ENCODE measurements at regions not wholly inside any gene's neighbourhood (a gene's known extent, or its start where the extent isn't known, plus 50 kb on each side); places are given as distances from the start of the nearest gene placed in this dataset.

DNA sequence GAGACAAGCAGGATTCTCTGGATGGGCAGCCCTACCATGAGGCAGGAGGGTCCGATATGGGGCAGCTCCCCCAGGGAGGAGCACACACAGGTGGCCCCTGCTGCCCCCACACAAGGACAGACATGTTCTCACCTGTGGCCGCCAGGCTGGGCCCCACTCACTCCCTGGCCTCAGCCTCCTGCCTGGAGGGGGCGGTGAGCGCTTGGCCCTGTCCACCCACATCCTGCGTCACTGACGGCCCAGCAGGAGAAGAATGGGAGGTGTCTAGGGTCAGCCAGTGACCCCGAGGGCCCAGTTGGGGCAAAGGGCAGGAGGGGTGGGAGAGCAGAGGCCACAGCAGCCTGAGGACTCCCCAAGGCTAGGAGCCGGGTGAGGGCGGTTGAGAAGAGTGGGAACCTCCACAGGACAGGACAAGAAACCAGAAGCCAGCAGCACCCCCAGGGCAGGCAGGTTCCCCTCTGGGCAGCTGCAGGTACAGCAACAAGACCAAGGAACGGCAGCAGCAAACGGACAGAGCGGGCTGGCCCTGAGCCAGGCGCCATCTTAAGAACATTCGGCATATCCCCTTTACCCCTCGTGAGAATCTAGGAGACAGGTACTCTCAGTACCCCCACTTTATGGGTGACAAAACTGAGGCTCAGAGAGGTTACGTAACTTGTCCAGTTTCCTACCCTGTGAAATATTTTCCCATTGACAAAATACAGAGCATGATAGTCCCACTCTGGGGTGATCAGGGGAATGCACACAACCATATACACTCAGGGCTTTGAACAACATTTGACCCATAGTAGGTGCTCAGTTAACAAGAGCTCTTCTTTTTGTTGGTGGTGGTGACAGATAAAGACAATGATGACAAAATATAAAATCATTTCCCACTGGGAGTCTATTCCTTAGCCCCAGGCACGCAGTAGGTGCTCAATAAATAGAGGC lies 74.3 kb downstream of the NCOR2 start:
- TF ChIP-seq, protein P1, sequence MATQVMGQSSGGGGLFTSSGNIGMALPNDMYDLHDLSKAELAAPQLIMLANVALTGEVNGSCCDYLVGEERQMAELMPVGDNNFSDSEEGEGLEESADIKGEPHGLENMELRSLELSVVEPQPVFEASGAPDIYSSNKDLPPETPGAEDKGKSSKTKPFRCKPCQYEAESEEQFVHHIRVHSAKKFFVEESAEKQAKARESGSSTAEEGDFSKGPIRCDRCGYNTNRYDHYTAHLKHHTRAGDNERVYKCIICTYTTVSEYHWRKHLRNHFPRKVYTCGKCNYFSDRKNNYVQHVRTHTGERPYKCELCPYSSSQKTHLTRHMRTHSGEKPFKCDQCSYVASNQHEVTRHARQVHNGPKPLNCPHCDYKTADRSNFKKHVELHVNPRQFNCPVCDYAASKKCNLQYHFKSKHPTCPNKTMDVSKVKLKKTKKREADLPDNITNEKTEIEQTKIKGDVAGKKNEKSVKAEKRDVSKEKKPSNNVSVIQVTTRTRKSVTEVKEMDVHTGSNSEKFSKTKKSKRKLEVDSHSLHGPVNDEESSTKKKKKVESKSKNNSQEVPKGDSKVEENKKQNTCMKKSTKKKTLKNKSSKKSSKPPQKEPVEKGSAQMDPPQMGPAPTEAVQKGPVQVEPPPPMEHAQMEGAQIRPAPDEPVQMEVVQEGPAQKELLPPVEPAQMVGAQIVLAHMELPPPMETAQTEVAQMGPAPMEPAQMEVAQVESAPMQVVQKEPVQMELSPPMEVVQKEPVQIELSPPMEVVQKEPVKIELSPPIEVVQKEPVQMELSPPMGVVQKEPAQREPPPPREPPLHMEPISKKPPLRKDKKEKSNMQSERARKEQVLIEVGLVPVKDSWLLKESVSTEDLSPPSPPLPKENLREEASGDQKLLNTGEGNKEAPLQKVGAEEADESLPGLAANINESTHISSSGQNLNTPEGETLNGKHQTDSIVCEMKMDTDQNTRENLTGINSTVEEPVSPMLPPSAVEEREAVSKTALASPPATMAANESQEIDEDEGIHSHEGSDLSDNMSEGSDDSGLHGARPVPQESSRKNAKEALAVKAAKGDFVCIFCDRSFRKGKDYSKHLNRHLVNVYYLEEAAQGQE (IDR thresholded peaks at IDR 0.05; ENCODE audit: insufficient replicate concordance, low read depth) = no peak
- TF ChIP-seq, protein P2, sequence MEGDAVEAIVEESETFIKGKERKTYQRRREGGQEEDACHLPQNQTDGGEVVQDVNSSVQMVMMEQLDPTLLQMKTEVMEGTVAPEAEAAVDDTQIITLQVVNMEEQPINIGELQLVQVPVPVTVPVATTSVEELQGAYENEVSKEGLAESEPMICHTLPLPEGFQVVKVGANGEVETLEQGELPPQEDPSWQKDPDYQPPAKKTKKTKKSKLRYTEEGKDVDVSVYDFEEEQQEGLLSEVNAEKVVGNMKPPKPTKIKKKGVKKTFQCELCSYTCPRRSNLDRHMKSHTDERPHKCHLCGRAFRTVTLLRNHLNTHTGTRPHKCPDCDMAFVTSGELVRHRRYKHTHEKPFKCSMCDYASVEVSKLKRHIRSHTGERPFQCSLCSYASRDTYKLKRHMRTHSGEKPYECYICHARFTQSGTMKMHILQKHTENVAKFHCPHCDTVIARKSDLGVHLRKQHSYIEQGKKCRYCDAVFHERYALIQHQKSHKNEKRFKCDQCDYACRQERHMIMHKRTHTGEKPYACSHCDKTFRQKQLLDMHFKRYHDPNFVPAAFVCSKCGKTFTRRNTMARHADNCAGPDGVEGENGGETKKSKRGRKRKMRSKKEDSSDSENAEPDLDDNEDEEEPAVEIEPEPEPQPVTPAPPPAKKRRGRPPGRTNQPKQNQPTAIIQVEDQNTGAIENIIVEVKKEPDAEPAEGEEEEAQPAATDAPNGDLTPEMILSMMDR (IDR thresholded peaks at IDR 0.05; ENCODE audit: insufficient read depth, low read length) = no peak
- TF ChIP-seq SPI1 (IDR thresholded peaks at IDR 0.05; ENCODE audit: borderline replicate concordance, low read depth) (no peak), POLR2AphosphoS5 (IDR thresholded peaks at IDR 0.05; ENCODE audit: low read depth) (no peak), GABPA (IDR thresholded peaks at IDR 0.05; ENCODE audit: low read depth) (no peak)
- Histone ChIP-seq H3K27ac (replicated peaks) (no peak overlapping the region), H3K27me3 (ENCODE audit: insufficient read depth, poor library complexity, severe bottlenecking) (no peaks in the 10 kb centered on the region), H3K4me3 (replicated peaks; ENCODE audit: insufficient read depth, low read length) (no peak overlapping the region)
- no peak for DNase-seq (ENCODE audit: low read depth in 1 of 2, low spot score in 1 of 2)

DNA sequence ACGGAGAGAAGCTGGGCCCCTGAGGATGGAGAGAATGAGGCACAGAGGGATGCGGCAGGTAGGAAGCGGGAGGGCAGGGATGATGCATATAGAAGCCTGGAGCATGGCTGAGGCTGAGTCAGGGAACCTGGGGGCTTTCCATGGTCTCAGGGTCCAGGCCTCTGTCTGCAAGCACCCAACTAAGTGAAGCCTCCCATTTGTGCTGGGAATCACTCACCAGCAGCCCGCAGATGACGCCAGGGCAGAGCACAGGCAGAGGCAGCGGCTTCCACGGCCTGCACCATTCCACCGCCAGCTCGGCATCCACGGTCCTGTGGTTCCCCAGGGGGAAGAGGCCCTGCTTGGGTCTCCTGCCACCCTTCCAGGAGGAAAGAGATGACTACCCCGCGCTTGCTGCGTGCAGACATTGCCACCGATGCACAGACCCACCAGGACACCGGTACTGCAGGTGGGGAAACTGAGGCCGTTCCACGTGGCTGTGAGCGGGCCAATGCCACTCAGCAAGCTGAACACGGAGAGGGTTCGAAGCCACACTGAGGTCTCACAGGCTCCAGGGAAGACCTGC lies 75.5 kb downstream of the NCOR2 start:
- TF ChIP-seq POLR2AphosphoS5 (IDR thresholded peaks at IDR 0.05; ENCODE audit: low read depth) (no peak), GABPA (IDR thresholded peaks at IDR 0.05; ENCODE audit: low read depth) (no peak), SPI1 (IDR thresholded peaks at IDR 0.05; ENCODE audit: borderline replicate concordance, low read depth) (no peak)
- TF ChIP-seq, protein P1 (IDR thresholded peaks at IDR 0.05; ENCODE audit: insufficient replicate concordance, low read depth) = no peak
- TF ChIP-seq, protein P2 (IDR thresholded peaks at IDR 0.05; ENCODE audit: insufficient read depth, low read length) = no peak
- Histone ChIP-seq H3K27ac (replicated peaks) (no peak overlapping the region), H3K27me3 (ENCODE audit: insufficient read depth, poor library complexity, severe bottlenecking) (no peaks in the 10 kb centered on the region), H3K4me3 (replicated peaks; ENCODE audit: insufficient read depth, low read length) (no peak overlapping the region)
- DNase-seq (ENCODE audit: low read depth in 1 of 2, low spot score in 1 of 2) = no peak

DNA sequence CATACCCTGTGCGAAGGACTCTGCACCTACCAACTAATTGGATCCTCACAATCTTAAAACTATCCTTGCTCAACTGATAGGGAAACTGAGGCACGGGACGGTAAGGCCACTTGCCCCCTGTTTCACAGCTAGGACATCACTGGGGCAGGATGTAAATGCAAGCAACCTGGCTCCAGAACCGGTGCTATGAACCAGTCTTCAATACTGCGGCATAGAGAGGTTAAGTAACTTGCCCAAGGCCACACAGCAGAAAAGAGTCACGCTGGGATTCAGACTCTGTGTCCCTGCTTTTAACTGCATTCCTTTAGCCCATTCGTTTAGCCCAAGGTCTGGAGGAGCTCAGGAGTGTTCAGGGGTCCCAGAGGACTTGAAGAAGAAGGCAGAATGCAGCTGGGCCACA lies 76.1 kb downstream of the NCOR2 start:
- DNase-seq (ENCODE audit: low read depth in 1 of 2, low spot score in 1 of 2) = no peak
- Histone ChIP-seq H3K27me3 (ENCODE audit: insufficient read depth, poor library complexity, severe bottlenecking) (no peaks in the 10 kb centered on the region), H3K27ac (replicated peaks) (no peak overlapping the region), H3K4me3 (replicated peaks; ENCODE audit: insufficient read depth, low read length) (no peak overlapping the region)
- no peak for TF ChIP-seq POLR2AphosphoS5 (IDR thresholded peaks at IDR 0.05; ENCODE audit: low read depth)
- TF ChIP-seq, protein P1 (IDR thresholded peaks at IDR 0.05; ENCODE audit: insufficient replicate concordance, low read depth) = no peak
- TF ChIP-seq, protein P2 (IDR thresholded peaks at IDR 0.05; ENCODE audit: insufficient read depth, low read length) = no peak
- no peak for TF ChIP-seq GABPA (IDR thresholded peaks at IDR 0.05; ENCODE audit: low read depth)
- TF ChIP-seq SPI1 (IDR thresholded peaks at IDR 0.05; ENCODE audit: borderline replicate concordance, low read depth) = no peak

Data from HL-60 (cell line).